GM10248 (cell line): ENCODE measurements at regions not wholly inside any gene's neighbourhood (a gene's known extent, or its start where the extent isn't known, plus 50 kb on each side); places are given as distances from the start of the nearest gene placed in this dataset.

Experiments used
- CTCF ChIA-PET: fragments of 300-600 bp; sonication (Branson Sonifier 250); formaldehyde crosslinking; extraction: SDS; loops from one replicate; lab custom pipeline; 2021; ENCODE audit warnings: antibody characterized with exemption; lab: Yijun Ruan, JAX
- POLR2A ChIA-PET: fragments of 350-650 bp; sonication (Branson Sonifier 250); formaldehyde crosslinking; extraction: SDS; loops from one replicate; lab custom pipeline; 2020; ENCODE audit warnings: antibody characterized with exemption; lab: Yijun Ruan, JAX
- DNase-seq: peaks from one replicate; pipeline ENCODE4 v3.0.0; 2012; ENCODE audit errors: extremely low spot score
- TF ChIP-seq, protein P1 (sequence below): IDR thresholded peaks from 2 replicates; pipeline ENCODE4 v1.5.1; 2012; ENCODE audit warnings: mild to moderate bottlenecking, low read depth; ENCODE audit errors: extremely low read depth, missing control alignments, control extremely low read depth

GRCh38 chr5:109516390-109516789 is 106.6 kb upstream of the PJA2 start:
- DNase-seq = no peak
- POLR2A ChIA-PET = no interaction called here
- TF ChIP-seq, protein P1, sequence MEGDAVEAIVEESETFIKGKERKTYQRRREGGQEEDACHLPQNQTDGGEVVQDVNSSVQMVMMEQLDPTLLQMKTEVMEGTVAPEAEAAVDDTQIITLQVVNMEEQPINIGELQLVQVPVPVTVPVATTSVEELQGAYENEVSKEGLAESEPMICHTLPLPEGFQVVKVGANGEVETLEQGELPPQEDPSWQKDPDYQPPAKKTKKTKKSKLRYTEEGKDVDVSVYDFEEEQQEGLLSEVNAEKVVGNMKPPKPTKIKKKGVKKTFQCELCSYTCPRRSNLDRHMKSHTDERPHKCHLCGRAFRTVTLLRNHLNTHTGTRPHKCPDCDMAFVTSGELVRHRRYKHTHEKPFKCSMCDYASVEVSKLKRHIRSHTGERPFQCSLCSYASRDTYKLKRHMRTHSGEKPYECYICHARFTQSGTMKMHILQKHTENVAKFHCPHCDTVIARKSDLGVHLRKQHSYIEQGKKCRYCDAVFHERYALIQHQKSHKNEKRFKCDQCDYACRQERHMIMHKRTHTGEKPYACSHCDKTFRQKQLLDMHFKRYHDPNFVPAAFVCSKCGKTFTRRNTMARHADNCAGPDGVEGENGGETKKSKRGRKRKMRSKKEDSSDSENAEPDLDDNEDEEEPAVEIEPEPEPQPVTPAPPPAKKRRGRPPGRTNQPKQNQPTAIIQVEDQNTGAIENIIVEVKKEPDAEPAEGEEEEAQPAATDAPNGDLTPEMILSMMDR = no peak
- CTCF ChIA-PET = no interaction called here

DNA sequence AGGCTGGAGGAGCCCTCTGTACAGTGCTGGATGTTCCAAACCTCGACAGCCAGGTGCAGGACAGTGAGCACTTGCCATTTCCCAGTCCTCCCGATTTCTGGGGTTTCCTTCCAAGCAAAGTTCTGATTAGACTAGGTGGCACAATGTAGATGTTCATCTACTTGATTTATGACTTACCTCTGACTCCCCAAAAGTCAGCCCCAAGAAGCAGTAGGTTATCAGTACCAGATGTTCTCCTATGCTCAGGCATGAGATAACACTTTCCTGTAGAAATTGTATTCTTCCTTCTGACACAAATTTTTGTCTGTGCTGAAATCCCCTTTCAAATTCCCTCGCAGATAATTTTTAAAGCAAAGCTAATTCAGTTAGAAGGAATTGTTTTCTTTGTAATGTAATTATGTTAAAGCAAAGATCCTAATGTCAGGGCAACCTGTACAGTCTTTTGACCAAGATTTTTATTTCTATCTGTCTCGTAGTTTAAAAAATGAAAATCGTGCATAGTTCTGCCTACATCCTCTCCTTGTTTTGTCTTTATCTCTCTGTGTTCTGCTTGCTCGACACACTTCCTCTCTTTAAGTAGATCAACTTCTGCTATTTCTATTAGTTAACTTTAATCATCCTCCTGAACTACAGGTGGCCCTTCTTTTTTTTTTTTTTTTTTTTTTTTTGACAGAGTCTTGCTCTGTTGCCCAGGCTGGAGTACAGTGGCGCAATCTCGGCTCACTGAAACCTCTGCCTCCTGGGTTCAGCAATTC is 102.4 kb upstream of the PJA2 start:
- POLR2A ChIA-PET = no interaction called here
- no peak for DNase-seq
- CTCF ChIA-PET = no interaction called here
- TF ChIP-seq, protein P1 = no peak

DNA sequence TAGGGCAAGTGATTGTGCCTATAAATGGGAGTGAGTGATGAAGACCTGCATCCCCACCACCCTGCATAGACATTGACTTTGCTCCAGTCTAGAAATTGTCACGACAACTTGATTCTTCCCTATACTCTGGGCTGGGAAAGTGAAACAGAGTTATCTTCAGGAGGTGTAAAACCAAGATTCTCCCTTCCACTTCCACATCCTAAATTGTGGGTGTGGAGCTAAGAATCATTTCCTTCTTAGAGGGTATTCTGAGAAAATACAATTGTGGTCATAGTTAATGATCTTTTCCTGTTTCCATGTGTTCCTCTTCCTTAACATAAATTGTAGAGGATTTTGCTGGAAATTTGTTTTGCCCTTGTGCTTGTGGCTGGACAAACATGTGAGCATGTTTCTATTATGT is 96.8 kb upstream of the PJA2 start:
- no peak for DNase-seq
- CTCF ChIA-PET = interaction anchor here (0.8 kb wide), 1 partner anchor 15 kb away, joined by 3 read pairs; no protein-coding TSS in a partner anchor
- POLR2A ChIA-PET = no interaction called here
- TF ChIP-seq, protein P1 = no peak

GRCh38 chr5:109496112-109496511 is 86.3 kb upstream of the PJA2 start:
- POLR2A ChIA-PET = no interaction called here
- TF ChIP-seq, protein P1 = no peak
- CTCF ChIA-PET = interaction anchor here (1.8 kb wide), 1 partner anchor 8 kb away, joined by 5 read pairs; no protein-coding TSS in a partner anchor
- DNase-seq = no peak

GRCh38 chr5:109487753-109488420 is 78.1 kb upstream of the PJA2 start:
- no peak for DNase-seq
- CTCF ChIA-PET = interaction anchor here (1.6 kb wide), 1 partner anchor 9 kb away, joined by 5 read pairs; no protein-coding TSS in a partner anchor
- POLR2A ChIA-PET = no interaction called here
- TF ChIP-seq, protein P1 = no peak

DNA sequence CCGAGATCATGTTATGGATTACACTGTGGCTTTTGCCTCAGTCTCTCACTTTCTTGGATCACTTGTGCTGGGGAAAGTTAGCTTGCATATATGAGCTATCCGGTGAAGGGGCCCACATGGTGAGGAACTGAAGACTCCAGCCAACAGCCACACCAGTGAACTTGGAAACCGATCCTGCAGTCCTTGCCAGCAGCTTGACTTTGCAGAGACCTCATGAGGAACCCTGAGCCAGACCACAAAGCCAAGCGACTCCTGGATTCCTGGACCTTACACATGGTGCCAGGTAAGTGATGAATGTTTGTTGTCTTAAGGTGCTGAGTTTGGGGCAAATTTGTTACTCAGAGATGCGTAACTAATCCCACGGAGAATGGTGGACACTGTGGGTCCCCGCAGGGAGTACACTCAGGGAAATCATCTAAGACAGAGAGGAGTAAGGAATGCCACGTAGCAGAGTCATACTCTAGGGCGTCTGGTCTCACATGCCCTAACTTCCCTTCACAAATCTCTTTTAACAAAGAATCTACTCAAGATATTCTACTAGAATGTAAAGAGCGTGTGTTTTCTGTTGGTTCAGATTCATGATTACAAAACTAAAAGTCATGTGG is 76.5 kb upstream of the PJA2 start:
- CTCF ChIA-PET = interaction anchor here (1.3 to 1.4 kb wide), 3 partner anchors 17 to 844 kb away, joined by 3 to 4 read pairs (median 3); no protein-coding TSS in a partner anchor
- DNase-seq = no peak
- TF ChIP-seq, protein P1 = no peak
- POLR2A ChIA-PET = no interaction called here
